Stimulated activated memory B cell treated with anti-CD40 and anti-IgM and Interleukin-4, amounts not matched to agents 10 μg/mL and 1 μg/mL and 100 μg/mL, for 72 hours (primary cell): ENCODE measurements at regions not wholly inside any gene's neighbourhood (a gene's known extent, or its start where the extent isn't known, plus 50 kb on each side); places are given as distances from the start of the nearest gene placed in this dataset.
"Not testable (repeated sequence)": the region's sequence is repeated elsewhere in the genome, so short reads cannot be mapped to it uniquely, and the experiment has no call there.

ENCODE experiments used
- ATAC-seq: fragments of 150-1000 bp; cut with Tn5 transposase; 2 replicates; pipeline ENCODE4 v1.10.0; 2021
- H3K27ac Mint-ChIP-seq: one replicate; pipeline ENCODE4 v1.8.0; 2022; ENCODE audit warnings: mild to moderate bottlenecking, mixed read lengths
- H3K27me3 Mint-ChIP-seq: one replicate; pipeline ENCODE4 v1.8.0; 2022; ENCODE audit warnings: mixed read lengths
- H3K36me3 Mint-ChIP-seq: one replicate; pipeline ENCODE4 v1.8.0; 2022; ENCODE audit warnings: mixed read lengths
- H3K4me1 Mint-ChIP-seq: one replicate; pipeline ENCODE4 v1.8.0; 2022; ENCODE audit warnings: mixed read lengths
- H3K4me3 Mint-ChIP-seq: one replicate; pipeline ENCODE4 v1.8.0; 2022; ENCODE audit warnings: mild to moderate bottlenecking, moderate library complexity, mixed read lengths
- H3K9me3 Mint-ChIP-seq: one replicate; pipeline ENCODE4 v1.8.0; 2022; ENCODE audit warnings: mixed read lengths

DNA sequence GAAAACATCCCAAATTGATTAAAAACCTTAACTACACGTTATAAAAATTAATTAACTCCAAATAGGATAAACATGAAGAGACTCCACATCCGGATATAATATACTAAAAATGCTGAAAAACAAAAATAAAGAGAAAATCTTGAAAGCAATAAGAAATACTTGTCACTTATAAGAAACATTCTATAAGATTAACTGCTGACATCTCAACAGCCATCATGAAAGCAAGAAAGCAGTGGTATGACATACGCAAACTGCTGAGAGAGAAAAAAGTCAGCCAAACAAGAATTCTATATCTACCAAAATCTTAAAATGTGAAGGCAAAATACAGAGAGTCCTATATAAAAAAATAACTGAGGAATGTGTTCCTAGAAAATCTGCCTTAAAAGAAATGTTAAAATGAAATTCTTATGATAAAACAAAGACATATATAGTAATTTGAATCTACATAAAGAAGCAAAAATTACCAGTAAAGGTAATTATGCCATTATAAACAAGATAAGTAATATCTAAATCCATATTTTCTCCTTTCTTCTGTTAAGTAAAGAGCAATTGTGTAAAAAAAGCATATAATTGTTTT lies 1851.1 kb downstream of the PCDH9 start:
- no peaks in the 10 kb centered on the region for H3K4me1 Mint-ChIP-seq
- H3K27me3 Mint-ChIP-seq = no peaks in the 10 kb centered on the region
- peaks cover 11% of the 10 kb centered on the region for H3K9me3 Mint-ChIP-seq
- no peak overlapping the region for H3K27ac Mint-ChIP-seq
- H3K4me3 Mint-ChIP-seq = no peak overlapping the region
- no peak for ATAC-seq
- no peaks in the 10 kb centered on the region for H3K36me3 Mint-ChIP-seq

DNA sequence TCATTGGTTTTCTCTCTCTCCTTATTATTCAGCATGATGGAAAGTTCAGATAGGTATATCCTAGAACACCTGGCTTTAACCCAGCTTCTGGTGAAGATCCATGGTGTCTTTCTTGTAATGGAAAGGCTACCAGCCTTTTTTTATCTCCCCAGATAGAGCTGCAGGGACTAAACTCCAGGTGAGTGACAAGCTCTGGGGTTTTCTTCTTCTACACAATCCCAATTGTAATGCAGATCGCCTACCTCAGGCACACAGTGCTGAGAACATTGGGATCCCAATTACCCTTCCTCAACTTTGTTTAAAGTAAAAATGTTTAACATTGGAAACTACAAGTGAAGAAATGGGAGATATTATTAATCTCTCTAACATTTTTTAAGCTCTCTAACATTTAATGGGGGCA lies 1851.7 kb downstream of the PCDH9 start:
- no peaks in the 10 kb centered on the region for H3K4me1 Mint-ChIP-seq
- H3K27me3 Mint-ChIP-seq = no peaks in the 10 kb centered on the region
- no peak overlapping the region for H3K4me3 Mint-ChIP-seq
- H3K36me3 Mint-ChIP-seq = no peaks in the 10 kb centered on the region
- H3K27ac Mint-ChIP-seq = no peak overlapping the region
- peaks cover 11% of the 10 kb centered on the region for H3K9me3 Mint-ChIP-seq
- no peak for ATAC-seq

DNA sequence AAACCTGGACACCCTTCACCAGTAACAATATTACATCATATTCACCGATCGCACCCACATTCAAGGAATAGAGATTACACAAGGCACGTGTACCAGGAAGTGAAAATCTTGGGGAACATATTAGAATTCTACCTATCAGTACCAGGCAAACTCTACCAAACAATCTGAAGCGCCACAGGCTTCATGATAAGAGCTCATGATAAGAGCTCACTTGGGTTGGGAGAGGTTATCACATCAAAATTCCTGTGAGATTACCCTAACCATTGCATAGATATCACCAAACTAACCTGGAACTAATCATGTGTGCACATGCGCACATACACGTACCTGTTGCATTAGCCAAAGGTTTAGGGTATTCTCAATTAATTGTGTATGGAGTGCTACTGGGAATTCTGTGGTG lies 1861.3 kb downstream of the PCDH9 start:
- no peaks in the 10 kb centered on the region for H3K27me3 Mint-ChIP-seq
- no peak for ATAC-seq
- H3K4me1 Mint-ChIP-seq = no peaks in the 10 kb centered on the region
- peaks cover 11% of the 10 kb centered on the region for H3K9me3 Mint-ChIP-seq
- no peak overlapping the region for H3K27ac Mint-ChIP-seq
- H3K36me3 Mint-ChIP-seq = no peaks in the 10 kb centered on the region
- no peak overlapping the region for H3K4me3 Mint-ChIP-seq

DNA sequence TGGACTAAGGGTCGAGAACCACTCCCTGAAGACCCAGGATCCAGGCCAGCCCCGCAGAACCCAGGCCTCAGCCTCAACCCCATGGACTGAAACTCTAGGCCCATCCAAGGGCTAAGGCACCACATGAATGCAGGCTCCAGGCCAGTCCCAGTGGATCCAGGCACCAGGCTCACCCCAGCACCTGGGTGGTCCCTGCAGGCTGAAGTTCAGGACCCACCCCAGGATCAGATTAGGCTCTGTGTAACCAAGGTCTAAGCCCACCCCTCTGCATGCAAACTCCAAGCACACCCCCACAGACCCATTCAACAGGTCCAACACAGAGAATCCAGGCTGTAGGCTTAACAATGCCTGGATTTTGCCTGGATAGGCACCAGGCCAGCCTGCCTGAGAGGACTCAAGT lies 1876.2 kb downstream of the PCDH9 start:
- peaks cover 9% of the 10 kb centered on the region for H3K9me3 Mint-ChIP-seq
- no peaks in the 10 kb centered on the region for H3K4me1 Mint-ChIP-seq
- no peak overlapping the region for H3K27ac Mint-ChIP-seq
- no peaks in the 10 kb centered on the region for H3K27me3 Mint-ChIP-seq
- no peak overlapping the region for H3K4me3 Mint-ChIP-seq
- no peaks in the 10 kb centered on the region for H3K36me3 Mint-ChIP-seq
- ATAC-seq = no peak

DNA sequence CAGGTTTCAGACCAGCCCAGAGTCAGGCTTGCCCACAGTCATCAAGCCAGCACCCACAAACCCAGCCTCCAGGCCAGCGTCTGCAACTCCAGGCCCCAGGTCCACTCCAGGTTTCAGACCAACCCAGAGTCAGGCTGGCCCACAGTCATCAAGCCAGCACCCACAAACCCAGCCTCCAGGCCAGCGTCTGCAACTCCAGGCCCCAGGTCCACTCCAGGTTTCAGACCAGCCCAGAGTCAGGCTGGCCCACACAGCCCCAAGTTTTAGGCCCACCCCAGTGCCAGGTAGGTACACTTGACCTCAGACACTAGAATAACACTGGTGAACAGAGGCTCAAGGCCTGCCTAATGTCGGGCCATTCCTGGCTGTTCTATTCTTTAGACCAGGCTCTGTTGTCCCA lies 1877.0 kb downstream of the PCDH9 start:
- H3K4me1 Mint-ChIP-seq, H3K4me3 Mint-ChIP-seq, H3K9me3 Mint-ChIP-seq, H3K27me3 Mint-ChIP-seq, H3K36me3 Mint-ChIP-seq, ATAC-seq, H3K27ac Mint-ChIP-seq: not testable (repeated sequence)

DNA sequence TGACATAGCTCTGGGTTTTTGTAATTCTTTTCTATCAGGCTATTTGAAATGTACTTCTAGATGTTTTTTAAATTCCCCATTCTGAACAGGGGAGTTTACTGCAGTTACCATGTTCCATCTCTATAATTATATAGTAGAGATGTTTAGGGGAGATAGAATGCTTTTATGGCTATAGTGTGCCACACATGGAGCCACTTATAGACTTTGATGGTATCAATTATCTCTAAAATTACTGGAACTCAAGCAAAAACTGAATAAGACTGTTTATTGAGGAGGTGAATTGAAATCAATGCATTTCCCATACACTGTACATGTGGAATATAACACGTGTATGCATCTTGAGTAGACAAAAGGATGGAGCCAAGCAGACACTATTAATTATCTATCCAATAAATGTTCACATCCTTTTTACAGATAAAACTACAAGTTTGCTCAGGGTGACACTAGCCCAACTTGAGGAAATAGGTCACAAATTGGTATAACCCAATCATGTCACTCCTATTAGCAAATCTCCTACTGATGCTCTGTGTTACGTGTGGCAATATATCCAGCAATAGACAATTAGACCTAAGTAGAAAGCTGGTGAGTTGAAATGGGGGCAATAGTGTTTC lies 1882.6 kb downstream of the PCDH9 start:
- ATAC-seq = no peak
- no peaks in the 10 kb centered on the region for H3K27me3 Mint-ChIP-seq
- no peaks in the 10 kb centered on the region for H3K4me1 Mint-ChIP-seq
- H3K27ac Mint-ChIP-seq = no peak overlapping the region
- no peak overlapping the region for H3K4me3 Mint-ChIP-seq
- no peaks in the 10 kb centered on the region for H3K36me3 Mint-ChIP-seq
- H3K9me3 Mint-ChIP-seq = peaks cover 3% of the 10 kb centered on the region

DNA sequence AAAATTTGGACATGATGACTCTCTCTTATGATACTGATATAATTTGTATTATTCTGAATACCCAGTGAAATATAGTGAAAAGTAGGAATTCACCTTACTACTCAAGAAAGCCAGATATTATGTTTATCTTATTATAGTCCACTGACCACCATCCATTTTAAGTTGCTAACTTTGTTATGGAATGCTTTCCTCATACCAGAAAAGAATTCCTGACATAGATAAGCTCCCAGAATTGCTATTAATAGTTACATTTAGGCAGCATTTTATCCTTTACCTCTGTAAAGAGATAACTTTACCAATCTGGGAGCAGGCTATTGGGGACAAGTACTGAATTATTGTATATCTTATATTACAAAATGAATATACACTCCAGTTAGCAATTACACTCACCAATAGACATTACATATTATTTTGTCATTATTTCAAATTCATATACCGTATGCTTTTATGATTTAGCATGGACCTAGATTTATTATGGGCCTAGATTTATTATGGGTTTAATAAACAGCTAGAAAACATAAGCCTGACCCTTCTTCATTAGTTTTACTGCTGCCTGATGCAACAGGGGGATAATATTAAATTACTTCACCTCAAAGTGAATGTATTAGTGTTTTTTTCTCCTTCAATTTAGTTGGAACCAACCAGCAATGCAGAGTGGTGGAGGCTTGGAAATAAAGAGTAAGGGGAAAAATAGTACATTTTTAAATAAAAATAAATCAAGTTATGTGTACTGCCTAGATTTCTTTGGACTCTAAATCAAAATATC lies 1886.1 kb downstream of the PCDH9 start:
- Mint-ChIP-seq H3K36me3 (no peaks in the 10 kb centered on the region), H3K4me1 (no peaks in the 10 kb centered on the region)

DNA sequence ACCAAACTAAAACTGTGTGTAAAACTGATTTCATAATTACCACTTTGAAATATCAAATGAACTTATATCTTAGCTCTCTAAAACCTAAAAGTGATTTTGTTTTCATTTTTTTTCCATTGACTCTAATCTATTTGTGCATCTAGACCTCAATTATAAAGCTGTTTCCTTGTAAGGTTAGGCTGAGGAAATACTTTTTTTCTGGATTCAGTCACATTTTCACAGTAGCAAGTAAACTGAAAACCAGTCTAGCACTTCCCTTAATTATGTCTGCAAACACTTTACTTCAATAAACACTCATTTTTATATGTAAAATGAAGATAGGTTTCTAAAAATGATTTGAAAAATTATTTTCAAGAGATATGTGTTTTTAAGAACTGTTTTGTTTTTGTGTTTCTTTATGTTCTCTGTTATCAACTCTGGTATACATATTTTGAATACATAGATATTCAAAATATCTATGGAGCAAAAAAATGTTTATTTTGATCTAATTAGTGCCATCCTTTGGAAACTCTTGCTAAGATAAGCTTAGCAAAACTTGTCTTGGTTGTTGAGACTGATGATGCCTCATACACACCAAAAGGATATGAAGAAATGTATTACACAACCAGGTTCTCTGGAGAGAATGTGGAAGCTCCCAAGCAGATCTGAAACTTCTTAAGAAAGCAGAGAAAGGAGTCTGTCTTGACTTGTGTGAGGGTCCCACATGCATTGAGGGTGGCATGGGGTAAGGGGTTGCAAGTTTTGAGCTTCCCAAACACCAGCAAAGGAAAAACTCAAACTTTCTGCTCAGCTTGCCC lies 1887.4 kb downstream of the PCDH9 start:
- Mint-ChIP-seq H3K4me3 (no peak overlapping the region), H3K4me1 (no peaks in the 10 kb centered on the region), H3K27me3 (no peaks in the 10 kb centered on the region), H3K27ac (no peak overlapping the region), H3K36me3 (no peaks in the 10 kb centered on the region), H3K9me3 (no peaks in the 10 kb centered on the region)
- ATAC-seq = no peak

More for the DNA sequence above, 1886.1 kb downstream of the PCDH9 start:
- no peak overlapping the region for H3K4me3 Mint-ChIP-seq
- H3K27ac Mint-ChIP-seq = no peak overlapping the region
- no peak for ATAC-seq
- H3K27me3 Mint-ChIP-seq = no peaks in the 10 kb centered on the region
- no peaks in the 10 kb centered on the region for H3K9me3 Mint-ChIP-seq

DNA sequence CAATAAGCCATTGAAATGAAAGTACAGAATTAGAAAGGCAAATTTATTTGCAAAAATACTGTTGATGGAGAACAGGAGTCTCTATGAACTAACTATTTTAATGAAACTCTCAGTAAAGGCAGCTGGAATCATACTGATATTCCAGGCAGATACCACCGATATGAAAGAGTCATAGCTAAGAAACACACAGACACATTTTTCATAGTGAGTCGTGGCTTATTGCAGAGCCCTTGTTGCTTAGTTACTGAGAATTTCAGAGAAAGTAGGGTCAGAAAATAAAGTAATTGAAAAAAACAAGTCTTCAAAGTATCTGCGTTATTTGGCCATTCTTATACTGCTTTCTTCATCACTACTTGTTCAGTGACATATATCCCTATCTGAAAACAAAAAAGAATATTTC lies 1890.9 kb downstream of the PCDH9 start:
- H3K4me1 Mint-ChIP-seq = no peaks in the 10 kb centered on the region
- H3K27ac Mint-ChIP-seq = no peak overlapping the region
- H3K9me3 Mint-ChIP-seq = no peaks in the 10 kb centered on the region
- H3K27me3 Mint-ChIP-seq = no peaks in the 10 kb centered on the region
- H3K36me3 Mint-ChIP-seq = no peaks in the 10 kb centered on the region
- H3K4me3 Mint-ChIP-seq = no peak overlapping the region
- ATAC-seq = no peak

DNA sequence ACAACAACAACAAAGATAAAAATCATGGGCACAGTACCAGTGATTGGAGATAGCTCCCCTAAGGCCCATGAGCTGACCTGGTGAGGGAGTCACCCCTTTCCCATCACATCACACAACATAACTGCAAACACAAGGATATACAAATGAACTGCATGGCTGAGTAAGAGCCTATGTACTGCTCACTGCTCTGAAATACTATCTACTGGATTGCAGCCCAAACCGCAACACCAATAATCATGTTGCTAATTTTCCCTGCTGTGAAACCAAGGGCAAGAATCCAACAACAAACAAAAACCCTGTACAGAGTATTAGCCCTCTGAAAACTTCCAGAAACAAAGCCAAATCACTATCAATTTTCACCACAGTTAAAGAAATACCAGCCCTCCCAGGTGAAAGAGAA lies 1893.2 kb downstream of the PCDH9 start:
- Mint-ChIP-seq H3K4me3 (no peak overlapping the region), H3K27me3 (no peaks in the 10 kb centered on the region)

DNA sequence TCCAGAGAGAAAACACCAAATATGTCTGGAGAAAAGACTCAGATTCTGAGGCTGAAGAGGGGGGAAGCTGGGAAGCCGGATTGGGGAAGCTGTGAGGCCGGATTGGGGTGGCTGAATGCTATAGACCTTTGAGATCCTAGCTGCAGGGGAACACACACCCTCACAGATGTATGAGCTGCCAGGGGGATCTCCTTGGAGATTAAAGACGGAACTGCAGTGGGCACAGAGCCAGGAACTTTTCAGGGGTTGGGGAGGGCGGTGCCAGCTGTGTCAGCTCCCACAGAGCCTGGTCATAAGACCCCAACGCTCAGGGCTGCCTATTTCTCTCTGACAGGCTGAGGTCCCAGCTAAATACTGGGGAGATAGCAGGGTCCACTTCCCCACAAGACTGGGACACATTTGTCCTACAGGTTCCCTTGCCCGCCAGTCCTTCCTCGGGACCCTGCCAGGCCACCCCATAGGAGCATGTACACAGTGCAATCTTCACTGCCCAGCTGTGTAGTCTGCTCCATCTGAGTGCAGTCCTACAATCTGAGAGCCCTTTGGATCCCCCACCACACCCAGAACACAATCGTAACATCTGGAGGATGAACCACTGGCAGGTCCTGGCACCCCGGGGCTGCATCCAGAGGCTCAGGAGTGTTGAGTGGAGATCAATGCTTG lies 1893.9 kb downstream of the PCDH9 start:
- H3K27ac Mint-ChIP-seq = no peak overlapping the region
- H3K9me3 Mint-ChIP-seq = no peaks in the 10 kb centered on the region
- ATAC-seq = peak; percentile 47

More for the DNA sequence above, 1893.2 kb downstream of the PCDH9 start:
- Mint-ChIP-seq H3K9me3 (no peaks in the 10 kb centered on the region), H3K27ac (no peak overlapping the region), H3K4me1 (no peaks in the 10 kb centered on the region), H3K36me3 (no peaks in the 10 kb centered on the region)
- ATAC-seq = no peak

DNA sequence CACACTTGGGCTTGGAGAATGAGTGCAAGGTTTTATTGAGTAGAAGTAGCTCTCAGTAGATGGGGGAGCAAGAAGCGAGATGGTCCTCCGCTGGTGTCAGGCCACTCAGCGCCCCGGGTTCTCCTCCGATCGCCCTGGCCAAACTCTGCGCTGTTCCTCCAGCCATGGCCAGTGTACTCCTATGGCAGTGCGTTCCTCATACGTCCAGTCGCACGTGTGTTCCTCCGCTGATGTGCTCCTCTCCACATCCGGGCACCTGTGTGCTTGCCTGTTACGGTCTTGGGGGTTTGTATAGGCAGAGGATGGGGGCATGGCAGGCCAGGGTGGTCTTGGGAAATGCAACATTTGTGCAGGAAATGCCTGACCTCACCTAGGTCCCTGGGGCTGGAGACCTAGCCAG lies 1899.4 kb downstream of the PCDH9 start:
- H3K36me3 Mint-ChIP-seq = no peaks in the 10 kb centered on the region
- H3K4me1 Mint-ChIP-seq = no peaks in the 10 kb centered on the region
- H3K27me3 Mint-ChIP-seq = no peaks in the 10 kb centered on the region
- H3K9me3 Mint-ChIP-seq = peaks cover 3% of the 10 kb centered on the region
- no peak overlapping the region for H3K27ac Mint-ChIP-seq
- no peak for ATAC-seq
- H3K4me3 Mint-ChIP-seq = no peak overlapping the region

More for the DNA sequence above, 1893.9 kb downstream of the PCDH9 start:
- Mint-ChIP-seq H3K27me3 (no peaks in the 10 kb centered on the region), H3K4me1 (no peaks in the 10 kb centered on the region), H3K36me3 (no peaks in the 10 kb centered on the region), H3K4me3 (no peak overlapping the region)

DNA sequence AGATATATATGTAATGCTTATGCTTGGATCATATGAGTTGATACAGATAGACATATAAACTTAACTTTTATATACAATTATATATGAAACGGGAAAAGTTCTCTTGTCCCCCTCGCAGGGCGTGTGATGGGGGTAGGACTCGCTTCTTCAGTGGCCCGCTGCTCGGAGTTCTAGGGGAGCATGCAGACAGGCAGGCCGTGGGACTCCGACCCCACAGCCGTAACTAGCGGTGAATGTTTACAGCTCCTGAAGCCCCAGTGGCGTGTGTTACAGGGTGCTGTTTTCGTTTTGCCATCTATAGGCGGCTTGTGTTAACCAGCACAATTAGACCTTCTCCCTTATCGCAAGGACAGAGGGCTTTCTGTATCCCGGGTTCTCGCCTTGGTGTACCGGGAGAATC lies 1899.8 kb downstream of the PCDH9 start:
- Mint-ChIP-seq H3K4me1 (no peaks in the 10 kb centered on the region), H3K4me3 (no peak overlapping the region), H3K27ac (no peak overlapping the region), H3K36me3 (no peaks in the 10 kb centered on the region), H3K27me3 (no peaks in the 10 kb centered on the region), H3K9me3 (peaks cover 3% of the 10 kb centered on the region)
- no peak for ATAC-seq

DNA sequence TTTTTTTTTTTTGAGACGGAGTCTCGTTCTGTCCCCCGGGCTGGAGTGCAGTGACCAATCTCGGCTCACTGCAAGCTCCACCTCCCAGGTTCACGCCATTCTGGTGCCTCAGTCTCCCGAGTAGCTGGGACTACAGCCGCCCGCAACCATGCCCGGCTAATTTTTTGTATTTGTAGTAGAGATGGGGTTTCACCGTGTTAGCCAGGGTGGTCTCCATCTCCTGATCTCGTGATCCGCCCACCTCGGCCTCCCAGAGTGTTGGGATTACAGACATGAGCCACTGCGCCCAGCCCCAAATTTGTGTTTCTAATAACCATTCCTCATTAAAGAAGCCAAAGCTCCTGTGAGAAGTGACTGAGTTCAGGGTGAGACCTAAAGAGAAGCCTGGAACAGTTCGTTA lies 1906.9 kb downstream of the PCDH9 start:
- H3K4me1 Mint-ChIP-seq = not testable (repeated sequence)

DNA sequence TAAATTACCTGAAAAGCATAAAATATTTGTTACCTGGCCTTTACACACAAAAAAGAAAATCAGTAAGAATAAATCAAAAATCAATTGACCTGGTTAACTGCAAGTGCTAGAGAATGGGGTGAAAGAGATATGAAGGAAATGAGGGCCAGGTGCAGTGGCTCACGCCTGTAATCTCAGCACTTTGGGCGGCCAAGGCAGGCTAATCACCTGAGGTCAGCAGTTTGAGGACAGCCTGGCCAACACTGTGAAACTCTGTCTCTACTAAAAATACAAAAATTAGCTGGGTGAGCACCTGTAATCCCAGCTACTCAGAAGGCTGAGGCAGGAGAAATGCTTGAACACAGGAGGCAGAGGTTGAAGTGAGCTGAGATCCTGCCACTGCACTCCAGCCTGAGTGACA lies 1908.7 kb downstream of the PCDH9 start:
- H3K4me3 Mint-ChIP-seq, ATAC-seq, H3K4me1 Mint-ChIP-seq, H3K9me3 Mint-ChIP-seq, H3K27me3 Mint-ChIP-seq, H3K36me3 Mint-ChIP-seq, H3K27ac Mint-ChIP-seq: not testable (repeated sequence)

More for the DNA sequence above, 1906.9 kb downstream of the PCDH9 start:
- not testable (repeated sequence) for H3K27ac Mint-ChIP-seq, H3K27me3 Mint-ChIP-seq, H3K9me3 Mint-ChIP-seq, ATAC-seq, H3K4me3 Mint-ChIP-seq, H3K36me3 Mint-ChIP-seq
